G401 (cell line): ENCODE measurements at regions not wholly inside any gene's neighbourhood (a gene's known extent, or its start where the extent isn't known, plus 50 kb on each side); places are given as distances from the start of the nearest gene placed in this dataset.
"Not testable (repeated sequence)": the region's sequence is repeated elsewhere in the genome, so short reads cannot be mapped to it uniquely, and the experiment has no call there.

ENCODE experiments used
- DNase-seq: peaks from one replicate; pipeline ENCODE4 v3.0.0-alpha.2; 2015; ENCODE audit warnings: low spot score
- in situ Hi-C: cut with HindIII; loops from 2 replicates; pipeline ENCODE4 v1.10.0; 2016; ENCODE audit warnings: low sequenced_read_pairs, mixed read lengths

DNA sequence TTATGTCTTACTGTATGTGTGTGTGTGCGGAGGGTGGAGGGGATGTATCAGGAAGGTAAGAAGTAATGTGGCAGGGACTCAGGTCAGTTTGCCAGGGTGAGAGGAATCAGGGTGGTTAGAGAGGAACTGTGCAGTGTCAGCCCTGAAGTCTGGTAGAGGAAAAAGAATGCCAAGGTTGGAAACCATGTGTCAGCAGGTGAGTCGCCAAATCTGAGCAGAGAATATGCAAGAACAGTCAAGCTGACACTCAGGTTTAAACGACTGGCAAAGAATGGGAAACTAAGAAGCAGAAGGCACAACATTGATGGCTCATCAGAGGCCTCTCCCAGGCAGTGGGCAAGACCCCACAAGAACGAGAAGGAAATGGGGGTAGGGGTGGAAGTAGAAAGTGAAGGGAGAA lies 107.5 kb upstream of the TBX18 start:
- in situ Hi-C loops: no loop called here
- DNase-seq: no peak

DNA sequence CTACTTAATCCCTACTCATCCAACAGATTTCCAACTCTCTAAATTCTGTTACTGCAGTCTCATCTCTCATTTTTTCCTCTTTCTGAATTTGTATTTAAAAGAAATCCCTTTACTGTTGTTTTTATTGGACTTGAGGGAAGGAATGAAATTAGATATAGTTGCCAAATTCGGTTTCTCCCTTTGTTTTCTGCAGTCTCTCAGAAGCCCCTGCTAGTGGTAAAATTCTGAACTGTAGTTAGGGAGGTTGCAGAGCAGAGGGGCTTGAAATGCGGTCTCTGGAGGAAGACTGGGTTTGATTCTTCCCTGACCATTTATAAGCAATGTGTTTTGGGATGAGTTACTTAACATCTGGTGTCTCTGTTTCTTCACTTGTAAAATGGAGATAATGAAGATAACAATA lies 106.3 kb upstream of the TBX18 start:
- no peak for DNase-seq
- in situ Hi-C loops: no loop called here

DNA sequence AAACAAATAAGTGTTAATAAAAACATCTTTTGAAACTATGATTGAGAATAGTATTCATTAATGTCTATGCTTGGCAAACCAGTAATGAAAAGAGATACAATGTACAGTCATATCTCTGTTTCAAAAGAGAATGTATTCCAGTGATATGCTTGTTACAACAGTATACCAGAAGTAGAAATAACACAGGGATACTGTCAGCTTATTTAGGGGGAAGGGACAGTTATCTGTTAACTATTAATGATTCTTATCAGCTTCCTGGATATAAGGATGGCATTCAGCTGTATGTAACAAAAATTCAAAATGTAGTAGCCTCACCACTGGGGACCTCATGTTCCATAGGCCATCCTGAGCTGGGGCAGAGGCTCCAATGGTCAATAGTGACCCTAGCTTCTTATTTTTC lies 103.8 kb upstream of the TBX18 start:
- in situ Hi-C loops: no loop called here

DNA sequence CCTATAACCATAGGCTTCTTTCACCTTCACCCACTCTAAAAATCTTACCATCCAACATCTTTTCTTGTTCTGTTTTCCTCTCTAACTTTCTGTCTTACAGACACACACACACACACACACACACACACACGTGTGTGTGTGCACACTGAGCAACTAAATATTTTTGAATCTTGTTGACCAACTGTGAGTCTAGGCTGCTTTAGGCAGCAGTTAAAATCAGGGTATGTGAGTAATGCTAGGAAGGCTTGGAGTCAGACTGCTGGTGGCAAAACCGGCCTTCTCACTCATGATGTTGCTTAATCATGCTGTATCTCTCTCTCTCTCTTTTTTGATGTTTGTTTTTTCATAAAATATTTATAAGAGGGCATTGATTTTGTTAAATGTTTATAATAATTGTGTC lies 103.1 kb upstream of the TBX18 start:
- no peak for DNase-seq
- in situ Hi-C loops: no loop called here

More for the DNA sequence above, 103.8 kb upstream of the TBX18 start:
- no peak for DNase-seq

DNA sequence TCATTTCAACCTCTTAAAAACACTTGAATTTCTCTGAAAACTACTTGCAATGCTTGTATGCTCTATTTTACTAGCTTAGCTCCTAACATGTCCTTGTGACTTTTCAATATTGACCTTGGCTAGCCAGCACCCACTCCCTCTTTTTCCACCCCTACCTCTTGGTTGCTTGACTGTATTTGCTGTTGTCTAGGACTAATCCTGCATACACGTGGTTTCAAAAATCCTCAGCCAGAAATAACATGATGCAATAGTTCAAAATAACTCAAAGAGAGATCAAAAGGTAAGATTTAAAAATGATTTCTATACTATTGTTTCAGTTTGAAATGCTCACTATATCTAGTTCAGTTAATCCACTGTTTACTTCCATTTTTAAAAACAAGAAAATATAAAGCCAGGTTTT lies 102.3 kb upstream of the TBX18 start:
- in situ Hi-C loops: no loop called here

DNA sequence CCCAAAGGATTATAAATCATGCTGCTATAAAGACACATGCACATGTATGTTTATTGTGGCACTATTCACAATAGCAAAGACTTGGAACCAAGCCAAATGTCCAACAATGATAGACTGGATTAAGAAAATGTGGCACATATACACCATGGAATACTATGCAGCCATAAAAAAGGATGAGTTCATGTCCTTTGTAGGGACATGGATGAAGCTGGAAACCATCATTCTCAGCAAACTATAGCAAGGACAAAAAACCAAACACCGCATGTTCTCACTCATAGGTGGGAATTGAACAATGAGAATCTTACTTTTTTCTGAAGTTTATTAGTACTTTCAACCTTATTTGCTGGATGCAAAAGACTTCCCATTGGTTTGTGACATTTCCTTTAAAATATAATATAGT lies 101.0 kb upstream of the TBX18 start:
- DNase-seq, in situ Hi-C loops: not testable (repeated sequence)

More for the DNA sequence above, 102.3 kb upstream of the TBX18 start:
- DNase-seq: no peak

DNA sequence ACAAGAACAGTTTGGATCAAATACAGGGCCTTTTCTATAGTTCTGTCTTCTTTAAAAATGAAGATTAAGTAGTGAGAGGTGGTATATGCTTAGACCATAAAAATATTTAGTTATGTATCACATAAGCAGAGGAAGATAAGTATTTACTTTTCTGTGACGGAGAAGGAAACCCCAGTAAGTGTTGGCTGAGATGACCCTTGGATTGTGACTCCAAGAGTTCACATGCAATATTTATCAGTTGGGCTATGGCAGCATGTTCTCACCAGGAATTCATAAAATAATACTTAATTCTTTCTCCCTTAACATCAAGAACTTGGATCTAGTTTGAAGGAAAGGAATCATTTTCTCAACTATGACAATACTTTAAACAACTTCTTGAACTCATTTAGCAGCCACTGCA lies 98.4 kb upstream of the TBX18 start:
- in situ Hi-C loops: no loop called here

DNA sequence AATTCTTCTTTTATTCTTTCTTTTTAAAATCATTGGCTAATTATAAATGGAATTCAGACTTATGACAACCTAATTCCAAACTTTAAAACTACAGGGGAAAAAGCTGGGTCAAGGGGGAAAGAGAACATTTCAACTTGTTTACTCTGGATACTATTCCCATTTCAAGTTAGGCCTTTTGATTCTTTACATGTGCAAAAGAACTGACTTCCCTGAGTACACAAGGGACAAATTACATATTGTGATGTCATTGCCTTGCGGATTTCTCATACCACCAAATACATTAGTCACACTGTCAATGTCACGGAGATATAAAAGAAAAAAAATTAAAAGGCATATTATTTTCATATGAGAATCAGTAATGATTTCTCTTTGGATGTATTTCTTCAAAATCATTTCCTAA lies 96.5 kb upstream of the TBX18 start:
- DNase-seq: no peak
- in situ Hi-C loops: no loop called here

More for the DNA sequence above, 98.4 kb upstream of the TBX18 start:
- DNase-seq: no peak

DNA sequence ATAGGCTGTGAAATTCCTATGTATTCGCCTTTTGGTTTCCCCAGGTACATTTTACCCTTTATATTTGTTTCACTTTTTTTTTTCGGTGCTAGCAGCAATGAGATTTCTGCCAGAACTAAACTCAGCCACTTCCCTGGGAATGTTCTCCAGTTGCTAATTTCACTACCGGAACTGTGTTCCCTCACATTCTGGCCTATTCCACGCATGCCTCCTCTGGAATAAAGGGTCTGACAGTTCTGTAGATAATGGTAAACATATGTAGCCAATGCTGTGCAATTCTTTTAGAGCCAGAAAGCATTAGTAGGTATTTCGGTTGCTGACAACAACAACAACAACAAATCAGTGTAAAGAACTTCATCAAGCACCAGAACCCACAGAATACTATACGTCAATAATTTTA lies 96.1 kb upstream of the TBX18 start:
- in situ Hi-C loops: no loop called here

DNA sequence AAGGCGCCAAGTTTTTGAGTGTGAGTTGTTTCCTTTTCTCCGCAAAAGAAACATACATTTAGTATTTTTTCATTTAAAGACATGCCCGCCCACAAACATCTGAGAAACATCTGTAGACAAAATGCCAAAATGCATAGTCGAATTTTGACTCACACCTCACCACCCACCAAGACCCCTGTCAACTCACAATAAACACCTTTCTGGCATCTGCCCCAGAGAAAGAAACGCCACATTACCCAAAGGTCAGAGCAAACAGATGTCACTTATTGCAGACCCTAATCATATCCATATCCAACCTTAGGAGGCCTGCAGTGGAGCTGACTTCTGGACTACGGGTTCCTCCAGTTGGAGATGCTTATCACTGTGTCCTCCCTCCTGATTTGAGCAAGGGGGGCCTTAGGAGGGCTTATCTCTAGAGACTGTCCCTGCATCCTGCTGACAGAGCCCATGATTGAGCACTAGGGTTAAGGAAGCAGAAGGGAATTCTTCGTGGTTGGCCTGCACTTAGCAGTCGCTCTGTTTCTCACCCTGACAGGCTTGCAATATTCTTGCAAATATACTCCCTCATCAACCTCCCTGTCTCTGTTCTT lies 90.5 kb upstream of the TBX18 start:
- in situ Hi-C loops: no loop called here
- no peak for DNase-seq

More for the DNA sequence above, 96.1 kb upstream of the TBX18 start:
- DNase-seq: no peak

DNA sequence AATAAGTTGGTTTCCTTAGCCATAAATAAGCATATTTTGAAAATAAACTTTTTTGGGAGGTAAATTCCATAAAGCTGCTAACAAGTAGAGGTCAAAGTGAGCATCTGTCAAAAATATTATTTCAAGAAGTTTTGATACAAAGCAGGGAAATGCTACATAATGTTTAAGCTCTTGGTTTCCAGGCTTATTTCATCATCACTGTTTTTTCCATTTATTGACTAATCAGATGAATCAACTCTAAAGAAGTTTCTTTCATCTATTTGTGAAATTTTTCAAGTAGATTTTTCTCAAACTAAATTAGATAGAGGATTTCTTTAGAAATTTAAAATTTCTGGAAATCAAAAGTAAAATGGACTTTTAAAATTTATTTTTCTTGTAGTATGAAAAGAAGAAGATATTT lies 89.5 kb upstream of the TBX18 start:
- DNase-seq: no peak
- in situ Hi-C loops: no loop called here

DNA sequence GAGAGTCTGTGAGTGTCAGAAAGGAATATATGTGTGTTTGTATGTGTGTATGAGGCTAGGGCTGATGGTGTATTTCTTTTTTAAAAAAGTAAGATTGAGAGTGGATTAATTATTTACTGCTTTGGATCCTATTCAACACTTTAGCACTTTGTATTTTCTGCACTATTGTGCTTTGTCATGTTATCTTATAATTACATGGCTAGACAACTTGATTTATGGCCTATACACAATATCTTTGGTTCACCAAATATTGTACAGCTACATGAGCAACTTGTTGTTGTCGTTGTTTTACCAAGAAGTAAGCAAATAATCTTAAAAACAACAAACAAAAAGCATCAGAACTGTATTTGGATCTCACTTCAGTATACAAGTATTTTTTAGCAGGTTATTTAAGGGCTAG lies 84.6 kb upstream of the TBX18 start:
- in situ Hi-C loops: no loop called here
- no peak for DNase-seq

DNA sequence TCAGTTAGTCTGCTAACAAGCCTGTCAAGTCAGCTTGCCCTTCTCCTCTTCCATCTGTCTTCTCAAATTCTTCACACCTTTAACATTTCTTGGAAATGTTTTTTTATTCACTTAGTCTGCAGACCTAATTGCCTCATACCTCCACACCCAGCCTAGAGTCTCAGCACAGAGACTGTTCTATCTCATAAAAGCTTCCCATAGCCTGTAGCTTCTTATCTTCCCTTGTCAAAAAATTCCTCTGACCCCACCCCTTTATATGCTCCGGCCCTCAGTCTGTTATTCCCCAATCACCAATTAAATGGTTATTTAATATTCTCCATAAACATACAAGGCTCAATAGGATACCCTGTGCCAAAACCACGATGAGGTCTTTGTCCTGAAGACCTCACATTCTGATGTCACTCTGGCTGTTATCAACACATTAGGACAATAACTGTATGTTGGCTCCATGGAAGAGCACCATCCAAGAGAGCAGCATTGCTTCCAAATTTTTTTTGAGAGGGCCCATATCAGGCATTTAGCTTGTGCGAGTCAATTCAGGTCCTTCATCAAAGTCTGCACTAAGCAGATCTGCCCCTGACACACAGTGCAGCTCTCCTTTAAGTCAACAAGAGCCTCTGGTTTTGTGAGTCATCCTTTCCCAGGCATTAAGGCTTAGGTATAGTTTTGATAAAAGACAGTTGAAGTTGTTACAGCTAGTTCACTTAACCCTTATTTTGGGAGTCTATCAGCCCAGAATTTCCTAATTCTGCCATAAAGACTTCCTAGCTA lies 83.2 kb upstream of the TBX18 start:
- in situ Hi-C loops: no loop called here
- DNase-seq: no peak

DNA sequence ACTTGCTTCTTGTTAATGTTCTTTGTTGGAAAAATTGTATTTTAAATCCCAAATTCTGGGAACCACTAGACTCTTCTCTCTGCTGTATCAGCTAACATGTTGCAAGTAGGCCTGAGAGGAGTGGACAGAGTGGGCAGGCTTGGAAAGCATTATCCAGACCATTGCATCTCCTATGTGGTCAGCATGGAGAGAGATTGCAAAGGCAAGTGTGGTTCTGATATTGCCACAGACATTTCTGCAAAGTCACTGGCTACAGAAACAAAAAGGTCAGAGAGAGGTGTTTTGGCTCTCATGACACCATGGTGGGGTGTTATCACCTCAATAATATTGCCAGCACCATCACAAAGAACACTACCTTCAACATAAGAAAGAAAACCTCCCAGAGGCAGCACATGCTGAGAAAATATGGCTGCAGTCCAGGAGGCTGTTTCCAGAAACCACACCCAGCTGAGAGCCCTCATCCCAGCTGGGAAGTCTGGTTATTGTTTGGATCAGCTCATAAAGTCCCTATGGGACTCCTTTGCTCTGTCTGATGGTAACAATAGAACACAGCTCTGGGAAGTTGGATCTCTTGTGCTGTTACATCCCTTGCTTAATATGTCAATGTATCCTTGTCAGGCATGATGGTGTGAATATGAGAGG lies 78.2 kb upstream of the TBX18 start:
- DNase-seq: no peak
- in situ Hi-C loops: no loop called here

DNA sequence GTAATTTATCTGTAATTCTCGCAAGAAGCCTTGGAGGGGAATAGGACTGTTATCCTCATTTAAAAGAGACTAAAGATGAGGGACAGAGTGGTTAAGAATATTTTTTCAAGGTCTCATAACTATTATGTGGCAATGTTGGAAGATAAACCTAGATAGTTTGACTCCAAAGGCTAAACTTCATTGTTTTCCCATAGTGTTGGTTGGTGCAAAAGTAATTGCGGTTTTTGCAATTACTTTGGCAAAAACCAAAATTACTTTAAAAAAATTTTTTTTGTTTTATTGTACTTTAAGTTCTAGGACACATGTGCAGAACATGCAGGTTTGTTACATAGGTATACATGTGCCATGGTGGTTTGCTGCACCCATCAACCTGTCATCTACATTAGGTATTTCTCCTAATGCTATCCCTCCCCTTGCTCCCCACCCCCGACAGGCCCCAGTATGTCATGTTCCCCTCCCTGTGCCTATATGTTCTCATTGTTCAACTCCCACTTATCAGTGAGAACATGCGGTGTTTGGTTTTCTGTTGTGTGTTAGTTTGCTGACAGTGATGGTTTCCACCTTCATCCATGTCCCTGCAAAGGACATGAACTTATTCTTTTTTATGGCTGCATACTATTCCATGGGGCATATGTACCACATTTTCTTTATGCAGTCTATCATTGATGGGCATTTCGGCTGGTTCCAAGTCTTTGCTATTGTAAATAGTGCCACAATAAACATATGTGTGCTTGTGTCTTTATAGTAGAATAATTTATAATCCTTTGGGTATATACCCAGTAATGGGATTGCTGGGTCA lies 72.9 kb upstream of the TBX18 start:
- in situ Hi-C loops, DNase-seq: not testable (repeated sequence)

DNA sequence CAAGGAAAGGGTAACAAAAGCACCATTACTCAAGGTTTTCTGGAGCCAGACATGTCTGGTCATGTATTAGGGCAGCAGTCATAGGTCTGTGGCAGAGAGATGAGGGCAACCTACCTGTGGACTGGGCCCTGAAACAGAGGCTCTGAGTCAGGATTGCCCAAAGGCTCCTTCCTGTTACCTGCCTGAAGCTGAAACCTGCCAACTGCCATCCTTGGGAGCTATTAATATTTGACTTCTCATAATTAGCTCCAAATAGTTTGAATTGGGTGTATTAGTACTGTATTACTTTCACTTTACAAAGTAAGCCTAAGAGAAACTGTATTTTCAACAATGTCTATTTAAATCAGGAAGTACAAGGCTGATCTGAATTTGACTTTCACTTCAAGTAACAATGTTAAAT lies 72.0 kb upstream of the TBX18 start:
- in situ Hi-C loops: no loop called here
- no peak for DNase-seq

DNA sequence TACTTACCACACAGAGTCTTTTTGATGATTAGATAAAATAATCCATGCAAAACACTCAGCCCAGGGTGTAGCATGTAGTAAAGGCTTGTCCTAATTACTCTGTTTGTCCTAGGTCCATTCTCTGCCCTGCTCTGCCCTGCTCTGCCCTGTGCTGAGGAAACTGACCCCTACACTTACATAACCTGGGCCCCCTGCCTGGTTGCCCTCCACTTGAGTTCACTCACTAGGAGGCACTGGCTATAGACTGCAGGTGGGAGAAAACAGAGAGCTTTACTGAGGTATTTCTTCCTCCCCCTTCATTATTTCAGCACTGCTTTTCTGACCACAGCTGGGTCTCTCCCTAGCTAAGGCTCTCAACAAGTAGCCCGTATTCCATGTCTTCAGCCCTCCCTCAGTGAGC lies 70.9 kb upstream of the TBX18 start:
- DNase-seq: no peak
- in situ Hi-C loops: no loop called here

DNA sequence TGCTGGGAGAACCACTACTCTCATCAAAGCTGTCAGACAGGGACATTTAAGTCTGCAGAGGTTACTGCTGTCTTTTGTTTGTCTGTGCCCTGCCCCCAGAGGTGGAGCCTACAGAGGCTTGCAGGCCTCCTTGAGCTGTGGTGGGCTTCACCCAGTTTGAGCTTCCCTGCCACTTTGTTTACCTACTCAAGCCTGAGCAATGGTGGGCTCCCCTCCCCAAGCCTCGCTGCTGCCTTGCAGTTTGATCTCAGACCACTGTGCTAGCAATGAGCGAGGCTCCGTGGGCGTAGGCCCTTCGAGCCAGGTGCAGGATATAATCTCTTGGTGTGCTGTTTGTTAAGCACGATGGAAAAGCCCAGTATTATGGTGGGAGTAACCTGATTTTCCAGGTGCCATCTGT lies 67.5 kb upstream of the TBX18 start:
- DNase-seq, in situ Hi-C loops: not testable (repeated sequence)

DNA sequence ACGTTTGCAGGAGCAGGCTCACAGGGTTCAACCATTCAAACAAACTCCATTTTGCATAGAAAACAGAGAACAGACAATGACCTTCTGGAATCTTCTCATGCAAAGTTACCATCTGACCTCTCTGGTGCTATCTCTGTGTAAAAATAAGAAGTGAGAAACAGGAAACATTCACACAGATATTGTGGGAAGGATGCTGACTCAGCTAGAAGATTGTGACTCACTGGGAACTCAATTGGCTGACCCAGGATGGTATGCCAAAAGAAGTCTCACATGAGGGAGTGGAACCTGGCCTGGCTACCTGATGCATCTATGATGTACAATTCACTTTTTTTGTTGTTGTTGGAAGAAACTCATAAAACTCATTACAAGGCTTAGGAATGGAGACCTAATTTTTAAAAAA lies 61.1 kb upstream of the TBX18 start:
- no peak for DNase-seq
- in situ Hi-C loops: no loop called here

DNA sequence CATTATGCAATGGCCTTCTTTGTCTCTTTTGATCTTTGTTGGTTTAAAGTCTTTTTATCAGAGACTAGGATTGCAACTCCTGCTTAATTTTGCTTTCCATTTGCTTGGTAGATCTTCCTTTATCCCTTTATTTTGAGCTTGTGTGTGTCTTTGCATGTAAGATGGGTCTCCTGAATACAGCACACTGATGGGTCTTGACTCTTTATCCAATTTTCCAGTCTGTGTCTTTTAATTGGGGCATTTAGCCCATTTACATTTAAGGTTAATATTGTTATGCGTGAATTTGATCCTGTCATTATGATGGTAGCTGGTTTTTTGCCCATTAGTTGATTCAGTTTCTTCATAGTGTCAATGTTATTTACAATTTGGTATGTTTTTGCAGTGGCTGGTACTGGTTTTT lies 56.9 kb upstream of the TBX18 start:
- in situ Hi-C loops, DNase-seq: not testable (repeated sequence)
